ENCODE measurements at regions not wholly inside any gene's neighbourhood (a gene's known extent, or its start where the extent isn't known, plus 50 kb on each side); places are given as distances from the start of the nearest gene placed in this dataset.

GRCh38 chr10:78981970-78982281, 86.8 kb upstream of the ZMIZ1 start:
- no peak for TF ChIP-seq POLR2AphosphoS5 (IDR thresholded peaks at IDR 0.05; ENCODE audit: low read depth, low read length)
- TF ChIP-seq TAF1 (IDR thresholded peaks at IDR 0.05; ENCODE audit: borderline replicate concordance, insufficient read depth, low read length), result no peak
